HG03571 (cell line): ENCODE measurements at regions not wholly inside any gene's neighbourhood (a gene's known extent, or its start where the extent isn't known, plus 50 kb on each side); places are given as distances from the start of the nearest gene placed in this dataset.

Source experiments
- ATAC-seq: cut with Tn5 transposase; IDR thresholded peaks from one replicate; pipeline ENCODE4 v1.9.1; 2021; ENCODE audit not compliant: unreplicated experiment

DNA sequence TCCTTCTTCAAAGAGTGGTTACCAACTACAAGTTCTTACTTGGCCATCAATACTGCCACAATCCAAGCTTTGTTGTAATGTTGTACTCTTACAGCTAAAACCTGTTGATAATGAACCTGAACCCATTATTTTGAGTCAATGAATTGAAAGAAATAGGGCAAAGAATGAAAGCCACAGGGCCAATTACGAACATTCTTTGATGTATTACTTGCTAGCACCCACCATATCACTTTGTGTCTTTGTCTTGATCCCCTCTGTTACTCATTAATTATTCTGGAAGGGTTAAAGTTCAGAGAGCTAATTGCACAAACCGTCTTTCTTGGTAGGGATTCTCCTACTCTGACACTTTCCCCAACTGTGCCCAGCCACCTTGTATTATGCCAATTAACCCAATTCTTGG, 53.2 kb upstream of the TFEC start:
- no peak for ATAC-seq

DNA sequence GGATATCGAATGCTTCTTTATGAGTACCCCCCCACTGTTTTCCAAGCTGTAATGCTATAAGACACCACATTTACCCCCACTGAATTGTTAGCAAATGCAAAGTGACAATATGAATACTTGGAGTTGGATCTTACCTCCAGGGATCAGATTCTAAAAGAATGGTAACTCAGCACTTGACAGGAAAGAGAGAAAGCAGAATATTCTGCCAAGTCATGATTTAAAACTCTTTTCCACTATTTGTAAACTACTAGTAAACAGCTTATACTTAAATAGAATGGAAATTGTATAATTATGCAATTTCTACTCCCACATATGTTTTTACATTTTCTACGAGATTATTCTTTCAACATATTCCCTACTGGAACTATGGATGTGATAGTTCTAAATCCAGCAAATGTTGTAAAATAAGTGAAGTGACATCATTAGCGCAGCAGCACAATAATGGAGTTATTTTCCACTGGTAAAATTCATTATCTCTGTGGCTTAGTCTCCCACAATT, 56.0 kb upstream of the TFEC start:
- ATAC-seq, result no peak

DNA sequence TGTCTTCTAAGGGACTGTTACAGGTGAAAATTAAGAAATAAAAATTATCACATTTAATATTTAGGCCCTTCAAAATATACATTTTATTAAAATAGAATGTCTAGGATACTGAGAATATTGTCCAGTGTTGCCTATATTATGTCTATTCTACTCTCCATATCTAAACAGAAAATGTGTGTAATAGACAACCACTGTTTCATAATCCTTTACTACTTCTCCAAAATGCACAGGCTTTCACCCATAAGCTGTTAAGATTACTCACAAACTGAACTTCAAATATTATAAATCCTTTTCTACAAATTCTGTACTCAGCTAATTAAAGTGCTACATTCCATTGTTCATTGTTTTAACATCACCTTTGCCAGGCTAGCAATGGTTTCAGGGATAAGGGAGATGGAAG, 56.7 kb upstream of the TFEC start:
- no peak for ATAC-seq

DNA sequence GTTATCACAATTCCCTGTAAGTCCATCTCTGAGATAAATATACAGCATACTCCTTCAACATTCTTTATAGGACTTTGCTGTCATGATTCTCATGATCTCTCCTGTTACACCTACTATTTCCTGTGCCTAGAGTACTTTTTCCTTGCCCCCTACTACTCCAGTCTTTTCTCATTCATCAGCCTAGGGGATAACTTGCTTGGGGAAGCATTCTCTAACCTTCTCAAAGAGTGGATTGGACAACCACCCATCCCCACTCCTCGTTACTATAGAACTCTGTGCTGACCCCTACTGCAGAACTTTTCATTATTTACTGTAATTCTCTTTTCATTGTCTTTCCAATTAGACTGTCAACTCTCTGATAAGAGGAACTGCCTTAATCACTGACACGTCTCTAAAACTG, 57.4 kb upstream of the TFEC start:
- ATAC-seq, result no peak

DNA sequence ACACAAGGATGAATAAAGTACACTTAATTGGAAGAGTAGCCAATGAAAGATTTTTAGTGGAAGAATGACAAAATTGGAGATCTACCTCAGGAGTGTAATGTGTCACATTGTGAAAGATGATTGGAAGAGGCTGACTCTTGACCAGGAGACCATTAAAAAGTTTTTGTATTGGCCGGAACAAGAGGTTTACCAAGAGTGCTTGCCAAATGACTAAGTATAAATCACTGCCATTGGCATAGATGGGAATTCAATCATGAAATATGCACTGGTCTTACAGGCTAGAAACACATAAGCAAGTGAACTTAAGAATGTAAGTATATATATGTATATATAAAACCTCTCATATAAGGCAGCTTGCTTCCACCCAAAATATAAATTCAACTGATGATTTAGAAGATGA, 58.7 kb upstream of the TFEC start:
- no peak for ATAC-seq

DNA sequence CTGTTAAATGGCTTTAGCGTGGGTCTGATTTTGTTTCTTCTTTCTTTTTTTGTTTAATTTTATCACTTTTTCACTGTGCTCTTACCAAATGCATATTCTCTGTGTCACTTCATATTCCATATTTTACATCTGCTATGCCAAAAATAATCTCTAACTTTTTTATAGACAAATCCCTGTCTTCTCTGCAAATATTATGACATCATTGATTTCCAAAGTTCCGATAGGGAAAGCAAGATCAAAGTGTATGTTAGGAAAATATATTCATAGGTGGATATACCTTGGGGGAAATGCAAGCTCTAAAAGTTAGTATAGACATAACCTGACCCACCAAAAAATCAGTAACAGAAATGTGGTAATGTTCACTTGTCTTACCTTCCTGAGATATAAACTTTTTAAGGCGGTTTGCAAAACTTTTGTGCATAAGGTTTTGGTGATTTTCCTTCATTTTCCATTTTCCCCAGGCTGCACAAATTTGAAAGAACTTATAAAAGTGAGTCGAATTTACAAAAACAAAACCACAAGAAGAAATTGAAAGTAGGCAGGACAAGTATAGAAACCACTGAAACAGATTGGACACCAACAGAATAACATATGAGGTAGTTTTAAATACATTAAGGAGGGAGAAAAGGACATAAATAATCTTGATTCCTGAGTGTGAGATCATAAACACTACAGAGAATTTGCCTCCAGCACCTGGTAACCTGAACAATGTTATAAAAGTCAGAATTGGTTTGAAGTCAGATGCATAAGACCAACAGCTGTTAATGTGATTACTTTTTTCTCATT, 63.1 kb upstream of the TFEC start:
- ATAC-seq, result no peak

DNA sequence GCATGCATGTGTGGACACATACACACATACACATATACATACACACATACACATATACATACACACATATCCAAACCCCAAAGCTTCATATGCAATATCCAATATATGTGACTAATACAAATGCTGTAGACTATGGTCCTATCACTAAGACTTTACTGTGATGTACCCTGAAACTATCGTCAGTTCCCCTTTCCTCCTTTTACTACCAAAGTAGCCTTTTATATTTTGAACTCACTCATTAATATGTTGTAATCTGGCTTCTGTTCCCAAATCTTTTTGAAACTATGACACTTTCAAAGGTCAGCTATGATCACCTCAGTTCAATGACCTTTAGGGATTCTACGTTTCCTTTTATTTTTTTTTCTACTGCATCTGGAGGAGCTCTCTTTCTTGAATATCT, 64.8 kb upstream of the TFEC start:
- no peak for ATAC-seq

DNA sequence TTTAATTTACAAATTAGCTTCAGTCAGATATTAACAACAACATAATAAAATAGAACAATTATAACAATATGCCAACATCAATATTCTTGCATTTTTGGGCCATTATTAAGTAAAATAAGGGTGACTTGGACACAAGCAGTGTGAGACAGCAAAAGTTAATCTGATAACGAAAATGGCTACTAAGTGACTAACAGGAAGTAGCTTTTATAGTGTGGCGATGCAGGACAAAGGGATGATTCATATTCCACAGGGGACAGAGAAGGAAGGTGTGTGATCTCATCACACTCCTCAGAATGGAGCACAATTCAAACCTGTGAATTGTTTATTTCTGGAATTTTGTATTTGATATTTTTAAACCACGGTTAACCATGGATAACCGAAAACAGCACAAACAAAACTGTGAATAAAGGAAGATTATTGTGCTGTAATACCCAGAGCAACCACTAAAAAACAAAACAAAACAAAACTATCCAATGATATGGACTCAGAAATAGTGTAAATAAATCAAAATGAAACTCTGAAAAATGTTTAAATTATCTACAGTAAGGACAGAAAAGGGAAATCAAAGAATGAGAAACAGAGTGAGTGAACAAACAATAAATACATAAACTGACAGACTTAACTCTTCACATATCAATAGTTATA, 66.9 kb upstream of the TFEC start:
- ATAC-seq, result no peak

DNA sequence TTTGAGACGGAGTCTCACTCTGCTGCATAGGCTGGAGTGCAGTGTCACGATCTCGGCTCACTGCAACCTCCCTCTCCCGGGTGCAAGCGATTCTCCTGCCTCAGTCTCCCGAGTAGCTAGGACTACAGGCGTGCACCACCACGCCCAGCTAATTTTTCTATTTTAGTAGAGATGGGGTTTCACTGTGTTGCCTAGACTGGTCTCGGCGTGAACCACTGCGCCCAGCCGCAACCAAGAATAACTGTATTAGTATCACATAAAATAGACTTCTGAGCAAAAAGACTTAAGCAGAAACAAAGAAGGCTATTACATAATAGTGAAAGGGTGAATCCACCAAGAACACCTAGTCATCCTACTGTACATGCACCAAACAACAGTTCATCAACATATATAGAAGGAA, 67.6 kb upstream of the TFEC start:
- no peak for ATAC-seq

DNA sequence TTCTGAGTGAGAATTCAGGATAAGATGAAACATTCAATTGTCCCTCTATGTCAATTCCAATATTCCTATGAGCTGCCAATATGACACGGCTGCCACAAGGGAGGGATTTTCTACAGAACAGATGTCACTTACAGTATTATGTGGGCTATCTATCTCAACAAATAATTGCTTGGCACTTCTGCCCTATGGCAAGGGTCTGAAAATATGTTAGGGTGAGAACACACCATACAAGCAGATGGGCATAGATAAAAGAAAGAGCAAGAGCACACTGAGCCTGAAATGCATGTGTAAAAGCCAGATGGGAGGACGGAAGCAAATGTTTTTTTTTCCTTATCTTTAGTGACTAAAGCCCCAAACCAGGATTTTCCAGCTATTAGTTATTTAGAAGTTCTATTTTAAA, 70.1 kb upstream of the TFEC start:
- no peak for ATAC-seq

DNA sequence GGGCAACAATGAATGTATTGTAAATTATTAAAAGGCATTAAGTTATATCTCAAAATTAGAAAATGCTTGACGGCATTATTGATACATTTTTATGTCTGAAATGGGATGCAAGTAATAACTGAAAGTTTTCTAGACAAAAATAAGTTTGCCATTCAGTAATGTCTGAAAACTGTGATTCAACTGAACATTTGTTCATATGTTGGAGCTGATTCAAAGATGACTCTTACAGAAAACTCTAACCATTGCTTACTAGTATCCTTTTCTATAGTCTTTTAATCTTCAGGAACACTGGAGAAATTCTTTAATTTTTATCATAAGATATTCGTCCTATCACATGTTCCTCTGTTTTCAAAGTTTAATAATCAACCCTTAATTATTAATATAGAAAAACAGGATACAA, 71.1 kb upstream of the TFEC start:
- ATAC-seq, result no peak

DNA sequence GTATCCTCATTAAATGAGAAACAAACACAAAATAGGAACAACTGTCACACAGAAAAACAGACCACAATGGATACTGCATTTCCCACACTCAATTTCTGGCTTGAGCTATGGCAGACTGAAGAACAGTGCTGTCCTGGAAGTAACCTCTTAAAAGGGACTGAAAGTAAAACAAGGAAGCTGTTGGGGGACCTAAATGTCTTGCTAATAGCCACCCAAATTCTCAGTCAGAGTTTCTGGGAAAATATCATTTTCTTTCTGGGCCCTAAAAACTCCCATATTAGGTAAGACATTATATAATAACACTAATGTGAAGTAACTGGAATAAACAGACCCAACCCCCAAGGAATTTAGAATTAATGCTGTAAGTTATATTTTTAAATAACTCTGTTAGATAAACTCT, 80.9 kb upstream of the TFEC start:
- ATAC-seq, result no peak

DNA sequence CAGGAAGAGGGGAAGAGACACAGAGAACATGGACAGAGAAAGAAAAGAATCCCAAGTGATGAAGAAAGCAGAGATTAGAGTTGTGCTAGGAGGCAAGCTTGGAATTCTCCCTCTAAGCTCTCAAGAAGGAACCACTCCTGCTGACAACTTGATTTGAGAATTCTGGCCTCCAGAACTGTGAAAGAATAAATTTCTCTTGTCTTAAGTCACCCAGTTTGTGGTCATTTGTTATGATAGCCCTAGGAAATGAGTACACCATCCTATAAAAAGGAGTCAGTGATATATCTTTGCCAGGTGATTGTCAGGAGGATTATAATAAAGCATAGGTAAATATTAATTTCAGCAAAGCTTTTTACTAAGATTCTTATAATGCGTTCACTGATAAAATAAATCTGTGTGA, 82.7 kb upstream of the TFEC start:
- no peak for ATAC-seq

DNA sequence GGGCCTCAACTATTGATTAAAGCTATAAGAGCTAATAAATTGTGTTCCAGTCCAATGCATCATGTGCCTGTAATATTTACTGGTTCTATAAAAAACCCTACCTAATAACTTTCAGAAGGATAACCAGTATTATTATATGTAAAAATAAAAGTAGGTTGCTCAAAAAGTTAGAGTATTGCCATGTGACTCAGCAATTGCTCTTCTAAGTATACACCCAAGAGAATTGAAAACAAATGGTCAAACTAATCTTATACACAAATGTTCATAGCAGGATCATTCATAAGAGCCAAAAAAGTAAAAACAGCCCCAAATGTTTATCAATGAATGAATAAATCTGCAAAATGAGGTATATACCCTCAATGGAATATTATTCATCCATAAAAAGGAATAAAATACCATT, 89.5 kb upstream of the TES start:
- ATAC-seq, result no peak

DNA sequence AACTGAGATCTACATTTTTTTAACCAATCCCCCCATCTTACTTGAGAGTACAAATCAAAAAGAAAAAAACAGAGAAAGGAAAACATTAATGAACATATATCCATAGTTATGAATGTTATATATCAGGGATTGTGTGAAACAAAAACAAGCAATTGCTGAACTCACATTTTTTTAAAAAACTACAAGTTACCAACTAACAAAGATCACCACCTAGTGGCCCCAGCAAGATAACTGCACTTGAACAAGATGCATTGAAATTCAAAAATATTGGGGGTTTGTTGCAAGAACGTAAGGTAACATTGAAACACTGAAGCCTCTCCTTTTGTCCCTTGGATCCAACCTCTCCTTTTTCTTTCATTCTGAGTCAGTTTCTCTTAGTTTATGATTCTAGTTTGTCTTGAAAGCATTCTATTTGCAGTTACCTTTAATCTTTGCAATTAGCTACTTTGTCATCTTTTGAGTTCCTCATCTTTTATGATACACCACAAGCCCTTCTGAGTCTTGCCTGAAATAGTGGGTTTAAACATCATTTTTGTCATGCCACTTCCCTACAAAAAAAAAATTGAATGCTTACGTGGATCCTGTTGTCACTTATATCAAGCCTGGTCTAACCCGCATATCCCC, 87.3 kb upstream of the TES start:
- peak; percentile 57 for ATAC-seq

DNA sequence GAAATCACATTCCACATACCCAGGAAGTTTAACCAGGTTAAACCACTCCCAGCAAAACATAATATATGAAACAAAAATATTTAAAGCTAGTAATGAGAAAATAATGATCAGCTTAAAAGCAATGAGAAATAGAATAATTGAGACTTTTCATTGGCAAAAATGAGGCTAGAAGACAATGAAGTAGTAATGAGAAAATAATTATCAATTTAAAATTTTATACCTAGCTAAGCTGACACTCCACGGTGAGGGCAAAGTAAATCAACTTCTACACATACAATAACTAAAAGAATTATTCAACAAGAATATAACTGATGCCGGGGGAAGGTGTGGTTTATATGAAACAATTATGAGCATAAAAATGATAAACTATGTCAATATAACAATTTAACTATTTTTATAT, 82.2 kb upstream of the TES start:
- no peak for ATAC-seq

DNA sequence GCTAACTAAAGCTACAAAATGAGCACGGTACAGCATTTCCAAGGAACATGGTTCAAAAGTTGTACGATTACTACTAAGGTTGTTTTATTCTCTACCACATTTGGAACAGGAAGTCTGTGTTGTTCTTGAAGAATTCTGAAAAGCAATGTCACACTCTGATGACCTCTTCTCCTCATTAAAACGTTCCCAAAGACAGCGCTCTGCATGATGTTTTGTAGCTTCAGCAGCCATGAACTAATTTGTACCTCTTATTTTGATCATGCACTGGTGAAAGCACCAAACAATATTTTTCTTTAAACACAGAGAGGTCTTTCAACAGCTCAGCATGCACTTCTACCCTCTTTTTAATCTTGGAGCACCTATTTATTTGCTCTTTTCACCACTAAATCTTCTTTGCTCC, 75.0 kb upstream of the TES start:
- ATAC-seq, result no peak

DNA sequence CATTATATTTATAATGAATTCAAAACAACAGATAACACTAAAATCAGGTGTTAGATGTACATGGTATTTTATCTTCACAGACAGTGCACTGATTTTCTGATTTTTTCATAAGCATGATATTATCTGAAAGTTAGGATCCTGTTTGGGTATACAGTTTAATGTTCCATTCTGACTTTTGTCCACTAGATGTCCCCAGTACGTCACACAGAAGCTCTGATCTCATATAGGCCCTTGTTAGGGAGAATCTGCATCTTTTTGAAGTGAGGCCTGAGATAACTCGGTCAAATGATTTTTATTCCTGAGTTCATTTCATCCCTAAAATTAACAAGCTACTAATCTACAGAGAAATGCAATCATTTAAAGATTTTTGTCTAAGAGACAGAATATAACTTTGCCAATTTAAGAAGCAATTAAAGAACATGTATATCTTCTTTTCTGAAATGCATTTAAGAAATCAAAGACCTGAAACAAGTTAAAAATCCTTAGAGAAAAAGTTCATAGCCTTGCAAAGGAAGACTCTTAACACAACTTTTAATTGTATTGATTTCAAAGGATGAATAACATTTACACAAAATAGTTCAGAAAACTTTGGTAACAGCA, 72.0 kb upstream of the TES start:
- ATAC-seq, result peak; percentile 88

DNA sequence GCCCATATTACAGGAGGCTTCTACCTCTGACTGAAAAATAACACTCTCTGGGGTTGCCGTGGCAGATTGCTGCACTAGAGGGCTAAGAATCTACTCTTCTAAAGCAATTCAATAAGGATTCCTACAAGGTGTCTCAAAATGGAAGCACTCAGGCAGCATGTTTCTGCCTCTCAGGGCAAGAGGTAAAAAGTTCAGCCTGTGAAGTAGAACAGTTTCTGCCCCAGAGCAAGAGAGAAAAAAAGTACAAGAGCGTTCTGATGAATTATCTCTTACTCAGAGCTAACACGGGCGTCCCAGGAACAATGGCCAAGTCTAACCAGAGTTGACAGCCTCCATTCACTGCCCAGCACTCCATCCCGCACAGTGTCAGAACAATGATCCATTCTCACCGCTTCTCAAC, 71.3 kb upstream of the TES start:
- no peak for ATAC-seq

DNA sequence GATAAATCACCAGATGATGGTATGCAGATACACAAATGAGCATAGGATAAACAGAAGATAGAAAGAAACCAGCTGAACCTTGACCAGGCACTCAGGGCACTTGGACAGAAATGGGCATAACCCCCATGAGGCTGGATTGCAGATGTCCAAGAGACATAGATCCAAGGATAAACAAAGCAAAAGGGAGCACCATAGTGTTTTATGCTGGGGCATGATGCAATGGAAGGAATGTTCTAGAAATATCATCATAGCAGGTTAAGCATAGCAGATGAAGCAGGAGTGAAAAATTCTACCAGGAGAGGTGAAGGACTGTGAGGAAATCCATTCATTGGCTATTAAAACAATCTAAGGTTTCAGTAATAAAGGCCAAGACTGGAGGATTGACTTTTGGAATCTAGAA, 70.5 kb upstream of the TES start:
- ATAC-seq, result no peak

DNA sequence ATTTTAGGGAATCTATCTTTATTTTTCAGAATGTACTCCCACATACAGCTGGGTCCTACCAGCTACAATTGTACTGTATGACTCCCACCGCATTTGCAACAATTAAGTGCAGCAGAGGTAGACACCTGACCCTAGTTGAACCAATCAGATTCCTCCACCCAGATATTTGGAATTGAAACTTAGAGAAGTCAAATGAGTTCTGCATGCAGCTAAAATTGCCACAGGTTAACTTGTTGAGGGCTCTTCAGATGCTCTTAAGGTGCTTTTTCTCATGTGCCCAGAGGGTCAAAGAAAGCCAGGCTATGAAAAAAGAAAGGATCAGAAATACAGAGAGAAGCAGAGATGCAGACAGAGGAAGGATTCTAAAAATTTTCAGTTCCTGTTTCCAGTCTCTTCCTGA, 68.0 kb upstream of the TES start:
- ATAC-seq, result no peak

DNA sequence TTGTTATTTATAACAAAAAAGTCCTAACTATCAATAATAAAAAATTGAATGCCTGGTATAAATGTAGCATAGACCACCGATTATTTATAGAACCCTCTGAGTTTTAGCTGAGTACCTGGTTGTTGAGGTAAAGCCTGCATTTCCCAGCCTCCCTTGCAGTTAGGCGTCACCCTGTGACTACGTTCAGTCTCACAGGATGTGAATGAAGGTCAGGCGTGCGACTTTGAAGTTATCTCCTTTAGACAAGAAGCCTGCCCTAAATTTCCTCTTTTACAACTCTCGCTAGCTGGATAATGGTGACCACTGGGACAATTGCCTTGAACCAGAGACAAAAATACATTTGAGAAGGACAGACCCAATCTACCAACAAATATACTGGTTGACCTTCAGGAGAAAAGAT, 67.5 kb upstream of the TES start:
- no peak for ATAC-seq
